GM23338 (cell line): ENCODE measurements at regions not wholly inside any gene's neighbourhood (a gene's known extent, or its start where the extent isn't known, plus 50 kb on each side); places are given as distances from the start of the nearest gene placed in this dataset.

Experiments used
- ATAC-seq: fragments of 200-7000 bp; cut with Tn5 transposase; 3 replicates; pipeline ENCODE4 v1.9.1; 2020
- DNase-seq: peaks from one replicate; pipeline ENCODE4 v3.0.0-alpha.2; 2015; ENCODE audit warnings: low spot score
- H2AFZ ChIP-seq: fragments of 200-600 bp; sonication (generic); 2 replicates; pipeline ENCODE4 v1.8.0; 2016; ENCODE audit warnings: antibody characterized with exemption, mild to moderate bottlenecking, moderate library complexity
- H3F3A ChIP-seq: fragments of 200-600 bp; sonication (generic); replicated peaks from 2 replicates; pipeline ENCODE4 v1.8.0; 2017; ENCODE audit warnings: antibody characterized with exemption, mixed run types, low read depth
- H3K27ac ChIP-seq: fragments of 200-600 bp; sonication (generic); 2 replicates; pipeline ENCODE4 v1.6.1; 2016; ENCODE audit warnings: low read depth
- H3K27me3 ChIP-seq: fragments of 200-600 bp; sonication (generic); 2 replicates; pipeline ENCODE4 v1.8.0; 2016; ENCODE audit warnings: mild to moderate bottlenecking, mixed run types, moderate library complexity; ENCODE audit not compliant: insufficient read depth
- H3K36me3 ChIP-seq: fragments of 200-600 bp; sonication (generic); 2 replicates; pipeline ENCODE4 v1.8.0; 2016; ENCODE audit warnings: mild to moderate bottlenecking; ENCODE audit not compliant: insufficient read depth
- H3K4me1 ChIP-seq: fragments of 200-600 bp; sonication (generic); 2 replicates; pipeline ENCODE4 v1.8.0; 2016; ENCODE audit warnings: mild to moderate bottlenecking, moderate library complexity; ENCODE audit not compliant: insufficient read depth
- H3K4me2 ChIP-seq: fragments of 200-600 bp; sonication (generic); 2 replicates; pipeline ENCODE4 v1.7.1; 2017; ENCODE audit warnings: mixed run types
- H3K4me3 ChIP-seq: fragments of 200-600 bp; sonication (generic); 2 replicates; pipeline ENCODE4 v1.6.1; 2016; ENCODE audit warnings: mixed run types
- H3K79me2 ChIP-seq: fragments of 200-600 bp; sonication (generic); replicated peaks from 2 replicates; pipeline ENCODE4 v1.8.0; 2017; ENCODE audit warnings: mild to moderate bottlenecking; ENCODE audit not compliant: insufficient read depth
- H3K9me2 ChIP-seq: fragments of 200-600 bp; sonication (generic); 2 replicates; pipeline ENCODE4 v1.8.0; 2017; ENCODE audit not compliant: insufficient read depth
- H4K20me1 ChIP-seq: fragments of 200-600 bp; sonication (generic); replicated peaks from 2 replicates; pipeline ENCODE4 v1.8.0; 2017; ENCODE audit warnings: mild to moderate bottlenecking; ENCODE audit not compliant: insufficient read depth
- H3K27ac Mint-ChIP-seq: 2 replicates; pipeline ENCODE4 v1.8.0; 2020; ENCODE audit warnings: inconsistent platforms, mild to moderate bottlenecking, moderate library complexity, mixed read lengths
- H3K27me3 Mint-ChIP-seq: 3 replicates; pipeline ENCODE4 v1.8.0; 2022; ENCODE audit warnings: low read depth, mild to moderate bottlenecking, moderate library complexity, mixed read lengths, inconsistent platforms; ENCODE audit not compliant: insufficient read depth, poor library complexity
- H3K36me3 Mint-ChIP-seq: 3 replicates; pipeline ENCODE4 v1.8.0; 2021; ENCODE audit warnings: low read depth, mild to moderate bottlenecking, inconsistent platforms, moderate library complexity, mixed read lengths
- H3K4me1 Mint-ChIP-seq: 3 replicates; pipeline ENCODE4 v1.8.0; 2020; ENCODE audit warnings: mild to moderate bottlenecking, inconsistent platforms, mixed read lengths
- H3K4me3 Mint-ChIP-seq: 3 replicates; pipeline ENCODE4 v1.8.0; 2021; ENCODE audit warnings: moderate library complexity, mild to moderate bottlenecking, inconsistent platforms, mixed read lengths
- H3K9me3 Mint-ChIP-seq: 3 replicates; pipeline ENCODE4 v1.8.0; 2020; ENCODE audit warnings: moderate library complexity, mild to moderate bottlenecking, inconsistent platforms, mixed read lengths
- CTCF ChIP-seq, 2 experiments: fragments of 200-600 bp in 1 of 2; sonication (generic) in 1 of 2; conservative IDR thresholded peaks; 2 replicates each; pipeline versions ENCODE4 v1.5.1 to v1.6.1; 2016 to 2017; ENCODE audit warnings: antibody characterized with exemption in 2 of 2, low read depth in 2 of 2, mild to moderate bottlenecking in 2 of 2, moderate library complexity in 1 of 2
- JUNB ChIP-seq: IDR thresholded peaks from one replicate; pipeline ENCODE4 v1.6.1; 2016; ENCODE audit warnings: antibody characterized with exemption; ENCODE audit not compliant: unreplicated experiment
- POLR2AphosphoS5 ChIP-seq: IDR thresholded peaks from 2 replicates; pipeline ENCODE4 v1.6.1; 2016; ENCODE audit warnings: antibody characterized with exemption, low read depth
- ZNF114 ChIP-seq: fragments of 250-450 bp; sonication (Bioruptor Pico); IDR thresholded peaks from 2 replicates; pipeline ENCODE4 v1.5.0; 2020; ENCODE audit warnings: mild to moderate bottlenecking, moderate library complexity
- ZNF331 ChIP-seq: fragments of 250-450 bp; sonication (Bioruptor Pico); IDR thresholded peaks from 2 replicates; pipeline ENCODE4 v1.5.0; 2020; ENCODE audit warnings: low read depth, mild to moderate bottlenecking, moderate library complexity
- TF ChIP-seq, protein P1 (sequence below): IDR thresholded peaks from one replicate; pipeline ENCODE4 v1.6.1; 2018; ENCODE audit warnings: antibody characterized with exemption; ENCODE audit not compliant: unreplicated experiment
- TF ChIP-seq, protein P2 (sequence below): IDR thresholded peaks from 2 replicates; pipeline ENCODE4 v1.6.1; 2016; ENCODE audit warnings: antibody characterized with exemption

- DNase-seq (no peak), ATAC-seq (no peak)
- no peak overlapping the region for H3K4me2 ChIP-seq
- H3K4me1 Mint-ChIP-seq: peaks cover 42% of the 10 kb centered on the region
- H3K79me2 ChIP-seq: no peaks in the 10 kb centered on the region
- 0 out of 2 replicates have a peak, but pooled peaks cover 5% of the 10 kb centered on the region for H3F3A ChIP-seq
- H3K4me3 Mint-ChIP-seq: no peak overlapping the region
- H3K4me1 ChIP-seq: peaks cover 31% of the 10 kb centered on the region
- H3K9me3 Mint-ChIP-seq: peaks cover 21% of the 10 kb centered on the region
- peaks cover 7% of the 10 kb centered on the region for H3K27me3 Mint-ChIP-seq
- H4K20me1 ChIP-seq: no peaks in the 10 kb centered on the region
- no peak overlapping the region for H3K4me3 ChIP-seq
- H3K27ac ChIP-seq: no peak overlapping the region
- H3K9me2 ChIP-seq: peaks cover 10% of the 10 kb centered on the region
- no peak overlapping the region for H2AFZ ChIP-seq
- TF ChIP-seq CTCF (conservative IDR thresholded peaks at IDR 0.05; ENCODE audit: low read depth in 2 of 2): no peak
- TF ChIP-seq, protein P1, sequence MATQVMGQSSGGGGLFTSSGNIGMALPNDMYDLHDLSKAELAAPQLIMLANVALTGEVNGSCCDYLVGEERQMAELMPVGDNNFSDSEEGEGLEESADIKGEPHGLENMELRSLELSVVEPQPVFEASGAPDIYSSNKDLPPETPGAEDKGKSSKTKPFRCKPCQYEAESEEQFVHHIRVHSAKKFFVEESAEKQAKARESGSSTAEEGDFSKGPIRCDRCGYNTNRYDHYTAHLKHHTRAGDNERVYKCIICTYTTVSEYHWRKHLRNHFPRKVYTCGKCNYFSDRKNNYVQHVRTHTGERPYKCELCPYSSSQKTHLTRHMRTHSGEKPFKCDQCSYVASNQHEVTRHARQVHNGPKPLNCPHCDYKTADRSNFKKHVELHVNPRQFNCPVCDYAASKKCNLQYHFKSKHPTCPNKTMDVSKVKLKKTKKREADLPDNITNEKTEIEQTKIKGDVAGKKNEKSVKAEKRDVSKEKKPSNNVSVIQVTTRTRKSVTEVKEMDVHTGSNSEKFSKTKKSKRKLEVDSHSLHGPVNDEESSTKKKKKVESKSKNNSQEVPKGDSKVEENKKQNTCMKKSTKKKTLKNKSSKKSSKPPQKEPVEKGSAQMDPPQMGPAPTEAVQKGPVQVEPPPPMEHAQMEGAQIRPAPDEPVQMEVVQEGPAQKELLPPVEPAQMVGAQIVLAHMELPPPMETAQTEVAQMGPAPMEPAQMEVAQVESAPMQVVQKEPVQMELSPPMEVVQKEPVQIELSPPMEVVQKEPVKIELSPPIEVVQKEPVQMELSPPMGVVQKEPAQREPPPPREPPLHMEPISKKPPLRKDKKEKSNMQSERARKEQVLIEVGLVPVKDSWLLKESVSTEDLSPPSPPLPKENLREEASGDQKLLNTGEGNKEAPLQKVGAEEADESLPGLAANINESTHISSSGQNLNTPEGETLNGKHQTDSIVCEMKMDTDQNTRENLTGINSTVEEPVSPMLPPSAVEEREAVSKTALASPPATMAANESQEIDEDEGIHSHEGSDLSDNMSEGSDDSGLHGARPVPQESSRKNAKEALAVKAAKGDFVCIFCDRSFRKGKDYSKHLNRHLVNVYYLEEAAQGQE: no peak
- no peak for TF ChIP-seq JUNB
- TF ChIP-seq ZNF331 (CRISPR knock-in tag): no peak
- no peak for TF ChIP-seq ZNF114 (CRISPR knock-in tag)
- TF ChIP-seq POLR2AphosphoS5: no peak
- no peaks in the 10 kb centered on the region for H3K36me3 ChIP-seq
- H3K27me3 ChIP-seq: no peaks in the 10 kb centered on the region
- H3K27ac Mint-ChIP-seq: no peak overlapping the region
- H3K36me3 Mint-ChIP-seq: peaks cover 10% of the 10 kb centered on the region
Observed at GRCh38 chr4:152011469-152011868, 250.7 kb upstream of the GATB start.

DNA sequence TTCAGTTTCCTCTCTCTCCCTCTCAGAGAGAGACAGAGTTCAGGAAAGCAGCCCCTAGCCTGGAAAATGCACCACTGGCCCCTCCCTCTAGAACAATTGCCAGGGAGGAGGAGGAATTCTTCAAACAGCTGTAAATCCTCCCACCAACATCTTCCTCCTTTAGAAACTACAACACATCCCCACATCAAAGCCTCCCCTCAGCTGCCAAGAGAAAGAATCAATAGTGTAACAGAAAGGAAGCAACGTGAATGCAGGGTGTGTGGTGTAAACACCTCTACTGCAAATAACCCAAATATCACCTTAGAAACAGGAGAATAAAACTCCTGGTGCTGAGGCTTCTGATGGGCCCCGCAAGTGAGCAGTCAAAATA is 249.9 kb upstream of the GATB start:
- H3K27me3 Mint-ChIP-seq: peaks cover 7% of the 10 kb centered on the region
- TF ChIP-seq, protein P2, sequence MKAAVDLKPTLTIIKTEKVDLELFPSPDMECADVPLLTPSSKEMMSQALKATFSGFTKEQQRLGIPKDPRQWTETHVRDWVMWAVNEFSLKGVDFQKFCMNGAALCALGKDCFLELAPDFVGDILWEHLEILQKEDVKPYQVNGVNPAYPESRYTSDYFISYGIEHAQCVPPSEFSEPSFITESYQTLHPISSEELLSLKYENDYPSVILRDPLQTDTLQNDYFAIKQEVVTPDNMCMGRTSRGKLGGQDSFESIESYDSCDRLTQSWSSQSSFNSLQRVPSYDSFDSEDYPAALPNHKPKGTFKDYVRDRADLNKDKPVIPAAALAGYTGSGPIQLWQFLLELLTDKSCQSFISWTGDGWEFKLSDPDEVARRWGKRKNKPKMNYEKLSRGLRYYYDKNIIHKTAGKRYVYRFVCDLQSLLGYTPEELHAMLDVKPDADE: no peak
- no peak for TF ChIP-seq CTCF (conservative IDR thresholded peaks at IDR 0.05; ENCODE audit: low read depth in 2 of 2)

More for the DNA sequence above, 249.9 kb upstream of the GATB start:
- Histone ChIP-seq H3K4me1 (peaks cover 36% of the 10 kb centered on the region), H3K27ac (no peak overlapping the region), H2AFZ (peak overlapping the region; percentile 87), H3K4me3 (no peak overlapping the region), H3F3A (0 out of 2 replicates have a peak, but pooled peaks cover 5% of the 10 kb centered on the region), H4K20me1 (no peaks in the 10 kb centered on the region), H3K36me3 (no peaks in the 10 kb centered on the region), H3K4me2 (0 out of 2 replicates have a peak overlapping the region, but pooled peaks have one; percentile 27), H3K27me3 (no peaks in the 10 kb centered on the region), H3K9me2 (peaks cover 12% of the 10 kb centered on the region), H3K79me2 (no peaks in the 10 kb centered on the region)
- peaks cover 20% of the 10 kb centered on the region for H3K9me3 Mint-ChIP-seq
- peaks cover 10% of the 10 kb centered on the region; the same call in 2 of the 3 replicates for H3K36me3 Mint-ChIP-seq
- ATAC-seq: peak; percentile 48; the same call in 2 of the 3 replicates
- H3K4me3 Mint-ChIP-seq: no peak overlapping the region
- H3K27ac Mint-ChIP-seq: no peak overlapping the region
- H3K4me1 Mint-ChIP-seq: peaks cover 44% of the 10 kb centered on the region
- peak; percentile 17 for DNase-seq
